ENCODE measurements at regions not wholly inside any gene's neighbourhood (a gene's known extent, or its start where the extent isn't known, plus 50 kb on each side); places are given as distances from the start of the nearest gene placed in this dataset.
A peak's percentile ranks its signal among the peaks of the same experiment; 100 is the strongest.

GRCh38 chr4:187893418-187893817 lies 102.2 kb upstream of the ZFP42 start:
- no peaks in the 10 kb centered on the region for H3K36me3 ChIP-seq
- DNase-seq (ENCODE audit: low spot score) (no peak), ATAC-seq (ENCODE audit: insufficient number of reproducible peaks, low FRiP score, low read depth) (no peak)
- TF ChIP-seq CTCF (IDR thresholded peaks at IDR 0.05) = no peak
- no peak overlapping the region for H3K4me3 ChIP-seq
- no peak overlapping the region for H3K27ac ChIP-seq
- H3K27me3 ChIP-seq (replicated peaks; ENCODE audit: insufficient read depth) = no peaks in the 10 kb centered on the region
- H3K9me3 ChIP-seq = no peaks in the 10 kb centered on the region
- H3K4me1 ChIP-seq (ENCODE audit: control insufficient read depth in 1 of 2, low read depth in 2 of 2) = no peaks in the 10 kb centered on the region

GRCh38 chr4:187903106-187903505 lies 92.5 kb upstream of the ZFP42 start:
- H3K27ac ChIP-seq = no peak overlapping the region
- H3K9me3 ChIP-seq = no peaks in the 10 kb centered on the region
- H3K27me3 ChIP-seq (replicated peaks; ENCODE audit: insufficient read depth) = no peaks in the 10 kb centered on the region
- no peaks in the 10 kb centered on the region for H3K36me3 ChIP-seq
- H3K4me3 ChIP-seq = no peak overlapping the region
- DNase-seq (ENCODE audit: low spot score) (no peak), ATAC-seq (ENCODE audit: insufficient number of reproducible peaks, low FRiP score, low read depth) (no peak)
- TF ChIP-seq CTCF (IDR thresholded peaks at IDR 0.05) = no peak
- H3K4me1 ChIP-seq (ENCODE audit: control insufficient read depth in 1 of 2, low read depth in 2 of 2) = peaks cover 0 to 4% of the 10 kb centered on the region in 2 donors

- Histone ChIP-seq H3K4me1 (ENCODE audit: control insufficient read depth in 1 of 2, low read depth in 2 of 2) (peaks cover 0 to 9% of the 10 kb centered on the region in 2 donors), H3K27me3 (replicated peaks; ENCODE audit: insufficient read depth) (no peaks in the 10 kb centered on the region), H3K27ac (no peak overlapping the region), H3K4me3 (no peak overlapping the region), H3K9me3 (no peaks in the 10 kb centered on the region), H3K36me3 (no peaks in the 10 kb centered on the region)
- DNase-seq (ENCODE audit: low spot score) (no peak), ATAC-seq (ENCODE audit: insufficient number of reproducible peaks, low FRiP score, low read depth) (no peak)
- no peak for TF ChIP-seq CTCF (IDR thresholded peaks at IDR 0.05)
Measured at GRCh38 chr4:187903700-187904099, 91.9 kb upstream of the ZFP42 start.

- Histone ChIP-seq H3K4me3 (no peak overlapping the region), H3K9me3 (no peaks in the 10 kb centered on the region)
- ATAC-seq (ENCODE audit: insufficient number of reproducible peaks, low FRiP score, low read depth) = peak; percentile 65
Measured at GRCh38 chr4:187908079-187908561, 87.5 kb upstream of the ZFP42 start.

GRCh38 chr4:187908731-187909130 lies 86.8 kb upstream of the ZFP42 start:
- Histone ChIP-seq H3K27ac (peak overlapping the region in 1 of 2 donors; percentile 19), H3K4me3 (no peak overlapping the region), H3K27me3 (replicated peaks; ENCODE audit: insufficient read depth) (no peaks in the 10 kb centered on the region), H3K36me3 (no peaks in the 10 kb centered on the region), H3K4me1 (ENCODE audit: control insufficient read depth in 1 of 2, low read depth in 2 of 2) (peaks cover 0 to 12% of the 10 kb centered on the region in 2 donors), H3K9me3 (no peaks in the 10 kb centered on the region)
- DNase-seq (ENCODE audit: low spot score) (no peak), ATAC-seq (ENCODE audit: insufficient number of reproducible peaks, low FRiP score, low read depth) (no peak)
- no peak for TF ChIP-seq CTCF (IDR thresholded peaks at IDR 0.05)

More at GRCh38 chr4:187908079-187908561, 87.5 kb upstream of the ZFP42 start:
- no peaks in the 10 kb centered on the region for H3K27me3 ChIP-seq (replicated peaks; ENCODE audit: insufficient read depth)
- no peak for DNase-seq (ENCODE audit: low spot score)
- TF ChIP-seq CTCF (IDR thresholded peaks at IDR 0.05) = no peak
- peaks cover 0 to 12% of the 10 kb centered on the region in 2 donors for H3K4me1 ChIP-seq (ENCODE audit: control insufficient read depth in 1 of 2, low read depth in 2 of 2)
- no peaks in the 10 kb centered on the region for H3K36me3 ChIP-seq
- peak overlapping the region; percentile 2 to 19 for H3K27ac ChIP-seq

Data from thoracic aorta (tissue), 2 donors.